ENCODE measurements at regions not wholly inside any gene's neighbourhood (a gene's known extent, or its start where the extent isn't known, plus 50 kb on each side); places are given as distances from the start of the nearest gene placed in this dataset.
A peak's percentile ranks its signal among the peaks of the same experiment; 100 is the strongest.

DNA sequence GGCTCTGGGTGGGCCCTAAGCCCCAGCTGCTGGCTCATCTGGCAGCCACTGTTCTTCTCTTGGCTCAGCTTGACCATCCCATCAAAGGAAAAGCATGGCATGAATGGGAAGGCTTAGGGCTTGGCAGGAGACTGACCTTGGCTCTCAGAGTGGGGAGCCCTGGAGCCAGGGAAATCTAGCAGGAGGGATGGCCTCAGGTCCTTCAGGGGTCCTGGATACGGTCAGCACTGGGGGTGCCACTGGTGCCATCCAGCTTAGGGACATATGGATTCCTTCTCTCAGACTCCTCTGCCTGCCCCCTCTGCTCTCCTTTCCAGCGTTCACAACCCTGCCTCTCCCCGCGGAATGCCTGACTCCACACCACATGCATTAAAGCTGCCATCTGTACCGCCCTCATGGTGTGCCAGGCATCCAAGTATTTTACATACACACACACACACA, 165.5 kb upstream of the HAAO start:
- Histone ChIP-seq H3K4me3 (ENCODE audit: insufficient read depth, low read length) (no peak overlapping the region), H3K4me2 (ENCODE audit: insufficient read depth, low read length) (no peak overlapping the region), H4K20me1 (ENCODE audit: insufficient read depth, low read length) (no peaks in the 10 kb centered on the region), H3K9me3 (ENCODE audit: low read depth, low read length) (no peaks in the 10 kb centered on the region), H3K79me2 (ENCODE audit: insufficient read depth, low read length) (no peaks in the 10 kb centered on the region), H3K4me1 (ENCODE audit: insufficient read depth, low read length) (peaks cover 61% of the 10 kb centered on the region), H2AFZ (ENCODE audit: low read length) (no peak overlapping the region), H3K27me3 (ENCODE audit: insufficient read depth, low read length) (no peaks in the 10 kb centered on the region), H3K36me3 (ENCODE audit: insufficient read depth, low read length) (no peaks in the 10 kb centered on the region), H3K27ac (ENCODE audit: low read depth, low read length) (peak overlapping the region; percentile 11)
- DNase-seq (ENCODE audit: insufficient read length, low spot score, missing footprints), result peak; percentile 47
- TF ChIP-seq, protein P1, sequence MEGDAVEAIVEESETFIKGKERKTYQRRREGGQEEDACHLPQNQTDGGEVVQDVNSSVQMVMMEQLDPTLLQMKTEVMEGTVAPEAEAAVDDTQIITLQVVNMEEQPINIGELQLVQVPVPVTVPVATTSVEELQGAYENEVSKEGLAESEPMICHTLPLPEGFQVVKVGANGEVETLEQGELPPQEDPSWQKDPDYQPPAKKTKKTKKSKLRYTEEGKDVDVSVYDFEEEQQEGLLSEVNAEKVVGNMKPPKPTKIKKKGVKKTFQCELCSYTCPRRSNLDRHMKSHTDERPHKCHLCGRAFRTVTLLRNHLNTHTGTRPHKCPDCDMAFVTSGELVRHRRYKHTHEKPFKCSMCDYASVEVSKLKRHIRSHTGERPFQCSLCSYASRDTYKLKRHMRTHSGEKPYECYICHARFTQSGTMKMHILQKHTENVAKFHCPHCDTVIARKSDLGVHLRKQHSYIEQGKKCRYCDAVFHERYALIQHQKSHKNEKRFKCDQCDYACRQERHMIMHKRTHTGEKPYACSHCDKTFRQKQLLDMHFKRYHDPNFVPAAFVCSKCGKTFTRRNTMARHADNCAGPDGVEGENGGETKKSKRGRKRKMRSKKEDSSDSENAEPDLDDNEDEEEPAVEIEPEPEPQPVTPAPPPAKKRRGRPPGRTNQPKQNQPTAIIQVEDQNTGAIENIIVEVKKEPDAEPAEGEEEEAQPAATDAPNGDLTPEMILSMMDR (IDR thresholded peaks at IDR 0.05; ENCODE audit: extremely low read depth, low read depth, low read length), result no peak

DNA sequence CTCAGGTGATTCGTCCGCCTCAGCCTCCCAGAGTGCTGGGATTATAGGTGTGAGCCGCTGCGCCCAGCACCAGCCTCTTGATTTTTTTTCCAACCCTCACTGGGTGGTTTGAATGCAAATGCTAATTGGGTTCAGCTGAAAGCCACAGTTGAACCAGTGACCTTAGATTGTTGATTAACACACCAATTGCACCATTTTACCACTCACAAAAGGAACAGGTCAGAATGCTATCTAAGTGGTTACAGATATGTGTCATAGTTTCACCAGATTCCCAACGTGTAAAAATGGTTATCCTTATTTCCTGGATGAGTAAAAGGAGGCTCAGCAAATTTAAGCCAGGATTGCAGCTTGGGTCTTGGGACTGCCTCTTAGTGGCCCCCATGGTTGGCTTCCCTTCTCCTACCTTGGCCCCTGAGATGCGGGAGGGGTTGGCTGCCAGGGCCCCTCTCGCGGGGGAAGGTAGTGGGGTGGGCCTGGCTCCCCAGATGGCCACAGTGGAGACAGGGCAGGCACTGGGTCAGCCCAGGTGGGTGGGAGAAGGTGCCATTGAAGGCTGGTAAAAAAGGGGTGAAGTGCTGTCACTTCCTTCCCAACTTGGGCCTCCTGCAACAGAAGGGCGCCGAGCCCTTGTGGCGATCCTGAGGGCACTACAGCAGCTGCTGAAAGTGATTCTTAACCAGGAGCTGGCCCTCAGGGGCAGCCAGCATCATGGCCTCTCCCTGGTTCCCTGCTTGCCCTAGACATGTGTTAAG, 164.9 kb upstream of the HAAO start:
- peaks cover 55% of the 10 kb centered on the region for H3K4me1 ChIP-seq (ENCODE audit: insufficient read depth, low read length)
- DNase-seq (ENCODE audit: insufficient read length, low spot score, missing footprints), result peak; percentile 60

DNA sequence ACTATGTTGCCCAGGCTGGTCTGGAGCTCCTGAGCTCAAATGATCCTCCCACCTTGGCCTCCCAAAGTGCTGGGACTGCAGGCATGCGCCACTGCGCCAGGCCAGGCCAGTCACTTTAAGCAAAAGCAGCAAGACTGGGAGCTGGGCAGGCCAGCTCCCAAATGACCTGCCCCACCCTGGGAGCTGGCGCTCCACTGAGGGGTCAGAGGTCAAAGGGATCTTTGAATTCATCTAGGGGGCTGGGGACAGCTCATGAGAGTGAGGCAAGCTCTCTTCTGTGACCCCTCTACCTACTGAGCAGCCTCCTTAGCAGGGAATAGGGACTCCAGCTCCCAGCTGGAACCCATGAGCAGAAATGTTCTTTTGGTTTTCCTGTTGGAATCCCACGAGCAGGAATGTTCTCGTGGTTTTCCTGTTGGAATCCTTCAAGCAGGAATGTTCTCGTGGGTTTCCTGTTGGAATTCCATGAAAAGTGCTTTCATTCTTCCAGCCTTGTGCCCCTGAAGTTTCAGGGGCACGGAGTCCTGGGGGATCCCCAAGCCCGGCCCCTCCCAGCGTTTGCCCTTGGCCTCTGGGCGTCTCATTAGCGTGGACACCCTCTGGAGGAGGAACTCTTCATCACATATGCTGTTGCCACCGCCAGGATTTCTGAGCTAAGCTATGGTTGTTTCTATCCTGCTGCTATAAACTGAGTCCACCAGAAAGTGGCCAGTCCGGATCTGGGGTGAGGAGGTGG, 162.0 kb upstream of the HAAO start:
- Histone ChIP-seq H3K9me3 (ENCODE audit: low read depth, low read length) (no peaks in the 10 kb centered on the region), H3K4me3 (ENCODE audit: insufficient read depth, low read length) (no peak overlapping the region), H3K4me2 (ENCODE audit: insufficient read depth, low read length) (peak overlapping the region; percentile 12), H3K79me2 (ENCODE audit: insufficient read depth, low read length) (no peaks in the 10 kb centered on the region), H2AFZ (ENCODE audit: low read length) (no peak overlapping the region), H3K4me1 (ENCODE audit: insufficient read depth, low read length) (peaks cover 48% of the 10 kb centered on the region), H3K27me3 (ENCODE audit: insufficient read depth, low read length) (no peaks in the 10 kb centered on the region), H3K36me3 (ENCODE audit: insufficient read depth, low read length) (no peaks in the 10 kb centered on the region), H4K20me1 (ENCODE audit: insufficient read depth, low read length) (no peaks in the 10 kb centered on the region), H3K27ac (ENCODE audit: low read depth, low read length) (no peak overlapping the region)
- TF ChIP-seq, protein P1 (IDR thresholded peaks at IDR 0.05; ENCODE audit: extremely low read depth, low read depth, low read length), result no peak
- peak; percentile 83 for DNase-seq (ENCODE audit: insufficient read length, low spot score, missing footprints)

More for the DNA sequence above, 164.9 kb upstream of the HAAO start:
- Histone ChIP-seq H4K20me1 (ENCODE audit: insufficient read depth, low read length) (no peaks in the 10 kb centered on the region), H2AFZ (ENCODE audit: low read length) (no peak overlapping the region), H3K27ac (ENCODE audit: low read depth, low read length) (peak overlapping the region; percentile 11), H3K4me2 (ENCODE audit: insufficient read depth, low read length) (no peak overlapping the region), H3K27me3 (ENCODE audit: insufficient read depth, low read length) (no peaks in the 10 kb centered on the region), H3K9me3 (ENCODE audit: low read depth, low read length) (no peaks in the 10 kb centered on the region), H3K4me3 (ENCODE audit: insufficient read depth, low read length) (no peak overlapping the region), H3K36me3 (ENCODE audit: insufficient read depth, low read length) (no peaks in the 10 kb centered on the region), H3K79me2 (ENCODE audit: insufficient read depth, low read length) (no peaks in the 10 kb centered on the region)
- TF ChIP-seq, protein P1 (IDR thresholded peaks at IDR 0.05; ENCODE audit: extremely low read depth, low read depth, low read length), result no peak

DNA sequence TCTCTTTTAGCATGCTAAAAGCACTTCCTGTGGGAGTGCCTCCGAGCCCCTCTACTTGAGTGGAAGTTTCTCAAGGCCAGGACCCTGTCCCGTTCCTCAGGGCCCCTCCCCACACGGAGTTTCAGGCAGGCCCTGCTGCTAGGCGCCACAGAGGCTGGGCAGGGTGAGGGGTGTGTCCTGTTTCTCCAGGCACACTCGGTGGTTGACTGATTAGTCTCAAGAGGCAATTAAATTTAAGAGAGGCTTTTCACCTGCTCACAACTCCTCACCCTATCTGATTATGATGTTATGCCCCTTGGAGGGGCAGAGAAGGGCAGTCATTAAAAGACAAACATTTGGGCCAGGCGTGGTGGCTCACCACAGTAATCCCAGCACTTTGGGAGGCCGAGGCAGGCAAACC, 160.8 kb upstream of the HAAO start:
- H3K36me3 ChIP-seq (ENCODE audit: insufficient read depth, low read length), result no peaks in the 10 kb centered on the region
- TF ChIP-seq, protein P1 (IDR thresholded peaks at IDR 0.05; ENCODE audit: extremely low read depth, low read depth, low read length), result no peak
- no peaks in the 10 kb centered on the region for H3K79me2 ChIP-seq (ENCODE audit: insufficient read depth, low read length)
- no peaks in the 10 kb centered on the region for H3K9me3 ChIP-seq (ENCODE audit: low read depth, low read length)
- H3K4me1 ChIP-seq (ENCODE audit: insufficient read depth, low read length), result peaks cover 40% of the 10 kb centered on the region
- H3K27ac ChIP-seq (ENCODE audit: low read depth, low read length), result no peak overlapping the region
- no peaks in the 10 kb centered on the region for H4K20me1 ChIP-seq (ENCODE audit: insufficient read depth, low read length)
- no peak overlapping the region for H2AFZ ChIP-seq (ENCODE audit: low read length)
- no peak for DNase-seq (ENCODE audit: insufficient read length, low spot score, missing footprints)
- no peak overlapping the region for H3K4me2 ChIP-seq (ENCODE audit: insufficient read depth, low read length)
- H3K4me3 ChIP-seq (ENCODE audit: insufficient read depth, low read length), result no peak overlapping the region
- H3K27me3 ChIP-seq (ENCODE audit: insufficient read depth, low read length), result no peaks in the 10 kb centered on the region

Measured in osteoblast (primary cell).